ENCODE measurements at regions not wholly inside any gene's neighbourhood (a gene's known extent, or its start where the extent isn't known, plus 50 kb on each side); places are given as distances from the start of the nearest gene placed in this dataset.

DNA sequence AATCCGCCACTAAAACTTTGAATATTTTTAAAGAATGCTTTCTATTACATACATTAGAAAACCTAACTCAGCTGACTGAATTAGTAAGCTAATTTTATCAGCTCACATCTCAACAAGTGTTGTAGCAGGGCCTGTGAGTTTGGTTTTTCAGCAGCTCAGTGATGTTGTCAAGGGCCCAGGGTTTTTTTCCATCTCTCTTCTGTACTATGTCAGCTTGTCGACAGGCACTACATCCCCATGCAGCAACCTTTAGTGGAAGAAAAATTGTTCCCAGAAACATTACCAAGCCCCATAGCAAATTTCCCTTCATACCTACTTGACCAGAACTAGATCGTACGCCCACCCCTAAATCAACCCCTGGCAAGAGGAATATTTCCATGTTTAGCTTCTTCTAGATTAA, 170.3 kb upstream of the TNFAIP3 start:
- H3K9me3 ChIP-seq: no peaks in the 10 kb centered on the region
- H3K4me1 ChIP-seq (ENCODE audit: control insufficient read depth in 1 of 2, low read depth in 2 of 2): peaks cover 8 to 27% of the 10 kb centered on the region in 2 donors
- TF ChIP-seq, protein P1, sequence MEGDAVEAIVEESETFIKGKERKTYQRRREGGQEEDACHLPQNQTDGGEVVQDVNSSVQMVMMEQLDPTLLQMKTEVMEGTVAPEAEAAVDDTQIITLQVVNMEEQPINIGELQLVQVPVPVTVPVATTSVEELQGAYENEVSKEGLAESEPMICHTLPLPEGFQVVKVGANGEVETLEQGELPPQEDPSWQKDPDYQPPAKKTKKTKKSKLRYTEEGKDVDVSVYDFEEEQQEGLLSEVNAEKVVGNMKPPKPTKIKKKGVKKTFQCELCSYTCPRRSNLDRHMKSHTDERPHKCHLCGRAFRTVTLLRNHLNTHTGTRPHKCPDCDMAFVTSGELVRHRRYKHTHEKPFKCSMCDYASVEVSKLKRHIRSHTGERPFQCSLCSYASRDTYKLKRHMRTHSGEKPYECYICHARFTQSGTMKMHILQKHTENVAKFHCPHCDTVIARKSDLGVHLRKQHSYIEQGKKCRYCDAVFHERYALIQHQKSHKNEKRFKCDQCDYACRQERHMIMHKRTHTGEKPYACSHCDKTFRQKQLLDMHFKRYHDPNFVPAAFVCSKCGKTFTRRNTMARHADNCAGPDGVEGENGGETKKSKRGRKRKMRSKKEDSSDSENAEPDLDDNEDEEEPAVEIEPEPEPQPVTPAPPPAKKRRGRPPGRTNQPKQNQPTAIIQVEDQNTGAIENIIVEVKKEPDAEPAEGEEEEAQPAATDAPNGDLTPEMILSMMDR (IDR thresholded peaks at IDR 0.05): no peak
- DNase-seq (ENCODE audit: low spot score) (no peak), ATAC-seq (ENCODE audit: insufficient number of reproducible peaks, low FRiP score, low read depth) (no peak)
- no peaks in the 10 kb centered on the region for H3K36me3 ChIP-seq
- H3K4me3 ChIP-seq: no peak overlapping the region
- H3K27me3 ChIP-seq (replicated peaks; ENCODE audit: insufficient read depth): no peaks in the 10 kb centered on the region
- H3K27ac ChIP-seq: no peak overlapping the region

DNA sequence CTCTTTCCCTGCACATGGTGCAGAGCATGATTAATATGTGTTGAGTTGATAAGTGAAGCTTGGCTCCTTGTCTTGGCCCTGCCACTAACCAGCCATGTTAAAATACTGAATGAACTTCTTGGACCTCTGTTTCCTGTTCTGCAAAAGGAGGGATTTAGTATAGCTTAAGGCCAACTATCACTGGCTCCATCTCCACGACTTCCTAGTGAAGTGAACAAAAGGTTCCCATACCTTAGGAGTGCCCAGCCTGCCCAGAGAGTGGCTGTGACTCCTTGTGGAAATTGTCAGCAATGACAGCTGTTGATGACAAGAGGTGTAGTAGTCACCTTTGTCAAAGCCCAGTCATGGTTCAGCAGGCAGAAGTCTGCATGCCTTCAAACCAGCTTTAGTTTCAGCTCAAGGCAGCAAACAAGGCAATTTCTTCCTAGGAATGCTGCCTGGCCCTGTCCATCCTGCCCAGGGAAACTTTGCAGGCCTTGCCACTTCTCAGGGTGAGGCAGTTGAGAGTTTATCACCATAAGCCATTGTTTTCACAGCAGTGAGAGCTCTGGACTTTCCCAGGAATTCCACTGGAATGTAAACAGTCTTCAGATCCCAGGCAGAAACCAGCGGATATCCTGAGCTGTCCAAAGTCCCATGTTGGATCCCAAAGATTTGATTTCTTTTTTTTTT, 169.7 kb upstream of the TNFAIP3 start:
- ATAC-seq (ENCODE audit: insufficient number of reproducible peaks, low FRiP score, low read depth) (no peak), DNase-seq (ENCODE audit: low spot score) (no peak)
- Histone ChIP-seq H3K27ac (no peak overlapping the region), H3K4me3 (no peak overlapping the region), H3K9me3 (no peaks in the 10 kb centered on the region), H3K27me3 (replicated peaks; ENCODE audit: insufficient read depth) (no peaks in the 10 kb centered on the region), H3K36me3 (no peaks in the 10 kb centered on the region), H3K4me1 (ENCODE audit: control insufficient read depth in 1 of 2, low read depth in 2 of 2) (peaks cover 8 to 33% of the 10 kb centered on the region in 2 donors)
- TF ChIP-seq, protein P1 (IDR thresholded peaks at IDR 0.05): no peak

DNA sequence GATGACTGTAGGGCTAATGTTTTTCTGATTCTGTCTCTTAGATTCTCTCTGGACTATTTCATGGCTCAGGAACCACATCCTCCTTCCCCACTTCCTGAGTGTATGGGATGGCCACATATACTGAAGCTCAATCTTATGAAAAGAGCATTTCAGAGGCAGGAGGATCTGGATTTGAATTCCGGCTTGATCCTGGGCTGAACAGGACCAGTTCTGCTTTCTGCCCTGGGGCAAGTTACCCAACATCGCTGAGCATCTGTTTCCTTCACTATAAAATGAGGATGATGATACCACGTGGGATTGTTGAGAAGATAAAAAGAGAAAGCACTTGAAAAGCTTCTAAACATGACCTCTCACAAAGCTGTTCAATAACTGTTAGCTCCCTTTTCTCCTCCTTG, 168.4 kb upstream of the TNFAIP3 start:
- ATAC-seq (ENCODE audit: insufficient number of reproducible peaks, low FRiP score, low read depth) (no peak), DNase-seq (ENCODE audit: low spot score) (no peak)
- no peaks in the 10 kb centered on the region for H3K9me3 ChIP-seq
- peak overlapping the region in 1 of 2 donors; percentile 58 for H3K27ac ChIP-seq
- H3K27me3 ChIP-seq (replicated peaks; ENCODE audit: insufficient read depth): no peaks in the 10 kb centered on the region
- TF ChIP-seq, protein P1 (IDR thresholded peaks at IDR 0.05): no peak
- no peaks in the 10 kb centered on the region for H3K36me3 ChIP-seq
- no peak overlapping the region for H3K4me3 ChIP-seq
- peaks cover 8 to 41% of the 10 kb centered on the region in 2 donors for H3K4me1 ChIP-seq (ENCODE audit: control insufficient read depth in 1 of 2, low read depth in 2 of 2)

DNA sequence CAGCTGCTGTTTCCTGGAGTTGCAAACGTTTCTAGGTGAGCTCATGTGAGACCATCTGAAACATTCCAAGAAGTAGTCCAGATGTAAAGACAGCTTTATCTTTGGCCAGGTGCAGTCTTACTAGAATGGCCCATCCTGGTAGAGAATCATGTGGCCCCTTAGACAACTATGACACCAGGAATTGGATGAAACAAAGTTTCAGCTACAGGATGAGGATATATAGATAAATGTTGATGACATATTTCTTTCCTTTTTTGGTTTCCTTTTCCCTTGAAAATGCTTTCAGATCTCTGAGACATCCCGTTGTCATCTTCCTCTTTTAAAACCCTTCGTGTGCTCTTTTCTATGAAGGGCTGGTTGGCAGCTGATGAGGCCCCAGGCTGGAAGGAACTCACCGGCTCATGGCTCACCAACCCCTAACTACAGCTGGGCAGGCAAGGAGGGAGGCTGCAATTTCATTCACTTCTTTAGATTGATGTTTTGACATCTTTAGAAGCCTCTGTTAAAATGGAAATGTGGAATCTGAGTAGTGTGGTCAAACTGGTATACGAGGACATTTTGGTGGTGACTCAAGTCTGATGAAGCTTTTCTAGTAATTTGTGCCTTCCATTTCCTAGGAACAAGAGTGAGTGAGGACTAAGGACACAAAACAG, 167.9 kb upstream of the TNFAIP3 start:
- Histone ChIP-seq H3K4me1 (ENCODE audit: control insufficient read depth in 1 of 2, low read depth in 2 of 2) (peaks cover 8 to 41% of the 10 kb centered on the region in 2 donors), H3K4me3 (no peak overlapping the region), H3K36me3 (no peaks in the 10 kb centered on the region), H3K27me3 (replicated peaks; ENCODE audit: insufficient read depth) (no peaks in the 10 kb centered on the region), H3K9me3 (no peaks in the 10 kb centered on the region), H3K27ac (peak overlapping the region in 1 of 2 donors; percentile 58)
- TF ChIP-seq, protein P1 (IDR thresholded peaks at IDR 0.05): no peak
- ATAC-seq (ENCODE audit: insufficient number of reproducible peaks, low FRiP score, low read depth) (no peak), DNase-seq (ENCODE audit: low spot score) (no peak)

DNA sequence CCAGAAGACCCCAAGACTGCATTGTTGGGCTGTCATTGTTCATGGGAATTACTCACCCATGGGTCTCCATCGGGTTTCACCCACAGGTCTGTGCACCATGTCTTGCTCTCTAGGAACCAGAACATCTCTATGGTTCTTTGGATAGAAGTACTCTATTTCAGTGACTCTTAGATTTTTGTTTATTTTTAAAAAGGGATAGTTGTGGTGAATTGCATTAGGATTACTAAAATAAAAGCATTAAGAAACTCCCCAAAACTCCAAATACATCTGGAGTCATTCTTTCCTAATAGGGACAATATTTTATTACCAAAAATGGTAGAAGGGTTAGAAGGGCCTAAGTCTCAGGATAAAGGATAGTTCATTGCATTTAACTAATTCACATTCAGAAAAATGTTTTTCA, 166.9 kb upstream of the TNFAIP3 start:
- no peak for DNase-seq (ENCODE audit: low spot score)
- TF ChIP-seq, protein P1 (IDR thresholded peaks at IDR 0.05): no peak
- Histone ChIP-seq H3K36me3 (no peaks in the 10 kb centered on the region), H3K27ac (peak overlapping the region in 1 of 2 donors; percentile 58), H3K4me1 (ENCODE audit: control insufficient read depth in 1 of 2, low read depth in 2 of 2) (peaks cover 8 to 41% of the 10 kb centered on the region in 2 donors), H3K9me3 (no peaks in the 10 kb centered on the region), H3K4me3 (no peak overlapping the region), H3K27me3 (replicated peaks; ENCODE audit: insufficient read depth) (no peaks in the 10 kb centered on the region)
- no peak for ATAC-seq (ENCODE audit: insufficient number of reproducible peaks, low FRiP score, low read depth)

Measured in thoracic aorta (tissue), 2 donors.